Stromal cell of bone marrow (primary cell): ENCODE measurements at regions not wholly inside any gene's neighbourhood (a gene's known extent, or its start where the extent isn't known, plus 50 kb on each side); places are given as distances from the start of the nearest gene placed in this dataset.

Experiments used
- DNase-seq: peaks from one replicate; pipeline ENCODE4 v3.0.0-alpha.2; 2012; ENCODE audit warnings: low read depth

GRCh38 chr16:85495823-85496538 is 117.1 kb upstream of the GSE1 start:
- no peak for DNase-seq

GRCh38 chr16:85497622-85498314 is 115.4 kb upstream of the GSE1 start:
- no peak for DNase-seq

- DNase-seq = no peak
Measured at GRCh38 chr16:85498607-85499006, 114.5 kb upstream of the GSE1 start.

GRCh38 chr16:85500220-85500619 is 112.9 kb upstream of the GSE1 start:
- DNase-seq = no peak

GRCh38 chr16:85501900-85502299 is 111.2 kb upstream of the GSE1 start:
- no peak for DNase-seq

- DNase-seq = no peak
Measured at GRCh38 chr16:85502357-85502756, 110.8 kb upstream of the GSE1 start.

GRCh38 chr16:85503679-85504231 is 109.4 kb upstream of the GSE1 start:
- DNase-seq = no peak

GRCh38 chr16:85504242-85504641 is 108.9 kb upstream of the GSE1 start:
- DNase-seq = no peak

- DNase-seq = no peak
Measured at GRCh38 chr16:85505794-85506634, 107.1 kb upstream of the GSE1 start.

- DNase-seq = no peak
Measured at GRCh38 chr16:85506635-85506911, 106.5 kb upstream of the GSE1 start.

GRCh38 chr16:85507342-85507741 is 105.8 kb upstream of the GSE1 start:
- DNase-seq = no peak

GRCh38 chr16:85508388-85508787 is 104.7 kb upstream of the GSE1 start:
- DNase-seq = no peak

- no peak for DNase-seq
Measured at GRCh38 chr16:85508993-85509392, 104.1 kb upstream of the GSE1 start.

GRCh38 chr16:85510041-85510659 is 103.0 kb upstream of the GSE1 start:
- no peak for DNase-seq

GRCh38 chr16:85511938-85512807 is 100.9 kb upstream of the GSE1 start:
- DNase-seq = no peak

- no peak for DNase-seq
Measured at GRCh38 chr16:85512808-85513115, 100.4 kb upstream of the GSE1 start.

- no peak for DNase-seq
Measured at GRCh38 chr16:85513180-85513579, 99.9 kb upstream of the GSE1 start.

GRCh38 chr16:85513649-85514048 is 99.5 kb upstream of the GSE1 start:
- DNase-seq = no peak

- DNase-seq = no peak
Measured at GRCh38 chr16:85514295-85514597, 98.9 kb upstream of the GSE1 start.

- DNase-seq = peak; percentile 87
Measured at GRCh38 chr16:85514598-85515318, 98.4 kb upstream of the GSE1 start.

- DNase-seq = no peak
Measured at GRCh38 chr16:85515319-85515745, 97.8 kb upstream of the GSE1 start.
